Stimulated activated CD8-positive, alpha-beta memory T cell treated with anti-CD3 and anti-CD28 coated beads, Interleukin-7, amount 100 ng/mL, for 4 hours (primary cell): ENCODE measurements at regions not wholly inside any gene's neighbourhood (a gene's known extent, or its start where the extent isn't known, plus 50 kb on each side); places are given as distances from the start of the nearest gene placed in this dataset.
"Not testable (repeated sequence)": the region's sequence is repeated elsewhere in the genome, so short reads cannot be mapped to it uniquely, and the experiment has no call there.

ENCODE experiments used
- DNase-seq, 2 donors: peaks; one replicate each; pipeline ENCODE4 v3.0.0-alpha.2; 2020; ENCODE audit warnings: low read depth in 2 of 2

GRCh38 chr15:54841701-54842305, 354.9 kb downstream of the RSL24D1 start:
- DNase-seq, result no peak

- DNase-seq, result no peak
These were observed 355.9 kb downstream of the RSL24D1 start for GRCh38 chr15:54840621-54841398.

GRCh38 chr15:54839379-54839778, 357.4 kb downstream of the RSL24D1 start:
- DNase-seq, result no peak

- DNase-seq, result no peak
These were observed 360.5 kb downstream of the RSL24D1 start for GRCh38 chr15:54836052-54836795.

- DNase-seq, result no peak
These were observed 366.9 kb downstream of the RSL24D1 start for GRCh38 chr15:54829821-54830220.

DNA sequence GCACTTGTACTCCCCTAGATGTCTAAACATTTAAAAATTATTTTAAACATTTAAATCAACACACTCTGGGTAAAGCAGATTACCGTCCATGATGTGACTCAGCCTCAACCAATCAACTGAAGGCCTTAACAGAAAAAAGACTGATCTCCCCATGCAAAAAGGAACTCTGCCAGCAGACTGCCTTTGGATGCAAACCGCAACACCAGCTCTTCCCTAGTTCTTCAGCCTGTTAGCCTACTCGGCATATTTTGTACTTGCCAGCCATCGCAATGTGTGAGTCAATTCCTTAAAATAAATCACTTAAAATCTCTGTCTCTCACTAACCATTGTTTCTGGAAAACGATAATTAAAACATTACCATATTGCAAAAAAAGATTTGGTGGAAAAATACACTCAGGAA, 375.9 kb downstream of the RSL24D1 start:
- DNase-seq, result no peak

- DNase-seq, result no peak
These were observed 376.6 kb downstream of the RSL24D1 start for GRCh38 chr15:54820098-54820497.

GRCh38 chr15:54816401-54816800, 380.3 kb downstream of the RSL24D1 start:
- no peak for DNase-seq

DNA sequence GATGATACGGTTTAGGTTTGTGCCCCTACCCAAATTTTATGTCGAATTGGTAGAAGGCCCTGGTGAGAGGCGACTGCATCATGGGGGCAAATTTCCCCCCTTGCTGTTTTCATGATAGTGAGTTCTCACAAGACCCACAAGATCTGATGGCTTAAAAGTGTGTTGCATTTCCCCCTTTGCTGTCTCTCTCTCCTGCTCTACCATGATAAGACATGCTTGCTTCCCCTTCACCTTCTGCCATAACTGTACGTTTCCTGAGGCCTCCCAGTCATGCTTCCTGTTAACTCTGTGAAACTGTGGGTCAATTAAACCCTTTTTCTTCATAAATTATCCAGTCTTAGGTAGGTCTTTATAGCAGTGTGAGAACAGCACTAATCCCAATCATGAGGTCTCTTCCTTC, 381.2 kb downstream of the RSL24D1 start:
- DNase-seq, result no peak

GRCh38 chr15:54812383-54812782, 384.4 kb downstream of the RSL24D1 start:
- DNase-seq, result no peak

GRCh38 chr15:54810496-54810895, 386.2 kb downstream of the RSL24D1 start:
- no peak for DNase-seq

DNA sequence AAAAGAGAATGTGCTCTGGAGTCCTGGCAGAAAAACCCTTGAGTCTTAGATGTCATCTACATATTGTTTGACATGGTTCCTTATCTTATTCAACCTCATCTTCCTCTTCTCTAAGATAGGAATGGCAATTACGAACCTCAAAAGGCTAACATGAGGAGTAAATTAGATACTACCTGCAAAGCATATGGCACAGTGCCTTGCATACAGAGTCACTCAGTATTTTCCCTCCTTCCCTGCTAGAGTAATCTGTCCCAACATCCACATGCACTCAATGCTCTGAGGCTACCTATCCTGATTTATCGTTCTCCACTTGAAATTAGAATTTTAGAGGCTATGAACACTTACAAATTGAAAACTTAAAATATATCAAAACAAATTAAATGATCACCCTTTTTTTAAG, 386.7 kb downstream of the RSL24D1 start:
- DNase-seq, result no peak

DNA sequence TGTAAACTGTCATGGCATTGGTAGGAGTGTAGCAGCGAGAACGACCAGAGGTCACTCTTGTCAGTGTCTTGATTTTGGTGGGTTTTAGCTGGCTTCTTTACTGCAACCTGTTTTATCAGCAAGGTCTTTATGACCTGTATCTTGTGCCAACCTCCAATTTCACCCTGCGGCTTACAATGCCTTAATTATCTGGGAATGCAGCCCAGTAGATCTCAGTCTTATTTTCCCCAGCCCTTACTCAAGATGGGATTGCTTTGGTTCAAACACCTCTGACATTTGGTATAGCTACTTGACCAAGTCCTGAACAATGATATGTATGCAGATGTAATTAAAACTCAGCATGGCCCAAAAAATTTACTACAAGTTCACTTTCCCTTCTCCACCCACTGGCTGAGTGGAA, 388.4 kb downstream of the RSL24D1 start:
- DNase-seq, result no peak

DNA sequence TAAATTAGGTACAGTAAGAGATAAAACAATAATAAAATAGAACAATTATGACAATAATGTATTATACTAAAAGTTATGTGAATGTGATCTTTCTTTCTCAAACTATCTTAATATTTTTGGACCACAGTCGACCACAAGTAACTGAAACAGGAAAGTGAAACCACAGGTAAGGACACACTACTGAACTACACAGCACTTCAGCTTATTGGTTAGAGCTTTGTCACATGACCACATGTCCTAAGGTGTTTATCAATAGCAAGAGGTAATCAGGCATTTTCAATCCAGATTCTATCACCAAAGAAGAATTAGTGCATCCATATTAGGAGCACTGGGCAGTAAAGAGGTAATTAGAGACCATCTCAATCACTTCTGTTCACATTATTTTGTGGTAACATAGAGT, 392.8 kb downstream of the RSL24D1 start:
- no peak for DNase-seq

- no peak for DNase-seq
These were observed 393.5 kb downstream of the RSL24D1 start for GRCh38 chr15:54803134-54803808.

GRCh38 chr15:54792526-54792925, 404.2 kb downstream of the RSL24D1 start:
- DNase-seq, result no peak

- DNase-seq, result no peak
These were observed 406.0 kb downstream of the RSL24D1 start for GRCh38 chr15:54790693-54791092.

GRCh38 chr15:54789376-54789775, 407.4 kb downstream of the RSL24D1 start:
- no peak for DNase-seq

GRCh38 chr15:54781220-54781619, 415.5 kb downstream of the RSL24D1 start:
- not testable (repeated sequence) for DNase-seq

- no peak for DNase-seq
These were observed 417.5 kb downstream of the RSL24D1 start for GRCh38 chr15:54779271-54779670.

- DNase-seq, result no peak
These were observed 420.3 kb downstream of the RSL24D1 start for GRCh38 chr15:54776410-54776809.

- no peak for DNase-seq
These were observed 424.1 kb downstream of the RSL24D1 start for GRCh38 chr15:54772663-54773062.
